Activated CD4-positive, alpha-beta T cell treated with anti-CD3 and anti-CD28 coated beads for 4 hours (primary cell): ENCODE measurements at regions not wholly inside any gene's neighbourhood (a gene's known extent, or its start where the extent isn't known, plus 50 kb on each side); places are given as distances from the start of the nearest gene placed in this dataset.

Experiments used
- DNase-seq, 2 donors: peaks; one replicate each; pipeline ENCODE4 v3.0.0-alpha.2; 2020

DNA sequence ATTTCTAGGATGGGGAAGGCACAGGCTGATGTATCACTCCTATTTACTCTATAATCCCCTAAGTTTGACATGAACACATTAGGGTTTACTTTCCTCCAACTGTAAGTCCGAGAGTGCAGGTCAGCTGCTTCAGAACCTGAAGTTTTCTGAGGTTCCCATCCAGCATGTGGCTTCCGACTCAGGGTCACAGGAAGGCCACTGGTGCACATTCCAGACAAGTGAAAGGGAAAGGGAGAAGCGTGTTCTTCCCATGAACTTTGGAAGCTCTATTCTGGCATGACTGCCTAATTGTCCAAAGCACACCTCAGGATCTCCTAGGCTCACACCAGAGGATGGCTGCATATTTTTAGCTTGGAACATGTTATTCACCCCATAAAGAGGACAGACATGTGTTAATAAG lies 602.6 kb downstream of the SEMA5A start:
- DNase-seq: no peak

GRCh38 chr5:8944005-8944404 lies 601.9 kb downstream of the SEMA5A start:
- DNase-seq: no peak

DNA sequence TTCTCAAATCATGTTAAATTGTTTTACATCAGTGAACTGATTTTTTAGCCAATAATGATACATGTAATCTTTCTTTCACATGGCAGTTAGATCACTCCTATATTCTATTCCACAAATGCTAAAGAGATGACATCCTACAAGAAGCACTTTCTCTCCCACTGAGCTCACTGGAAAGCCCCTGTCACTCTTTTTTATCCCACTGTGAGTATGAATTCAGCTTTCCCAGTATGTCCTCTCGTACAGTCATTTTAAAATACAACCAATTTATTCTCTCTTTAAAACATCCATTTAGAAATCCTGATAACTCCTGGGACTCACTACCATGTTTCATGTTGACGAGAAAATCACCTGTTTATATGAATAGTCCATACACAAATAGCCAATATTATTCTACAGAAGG lies 599.9 kb downstream of the SEMA5A start:
- DNase-seq: no peak

DNA sequence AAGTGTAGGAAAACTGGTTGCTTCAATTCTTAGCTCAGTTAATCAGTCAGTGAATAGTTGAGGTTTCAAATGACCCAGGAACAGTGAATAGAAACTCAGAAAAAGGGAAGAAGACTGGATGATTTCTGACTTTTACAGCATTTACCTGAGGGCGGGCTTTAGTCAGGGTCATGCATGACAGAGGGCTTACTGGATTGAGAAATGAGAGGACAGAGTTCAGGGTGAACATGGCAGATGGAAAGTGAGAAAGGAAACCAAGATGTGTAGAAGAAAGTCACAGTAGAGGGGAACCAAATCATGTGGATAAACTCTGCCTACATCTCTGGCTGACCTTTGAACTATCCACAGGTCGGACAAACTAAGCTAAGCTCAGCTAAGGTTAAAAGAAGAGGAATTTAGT lies 596.0 kb downstream of the SEMA5A start:
- no peak for DNase-seq

DNA sequence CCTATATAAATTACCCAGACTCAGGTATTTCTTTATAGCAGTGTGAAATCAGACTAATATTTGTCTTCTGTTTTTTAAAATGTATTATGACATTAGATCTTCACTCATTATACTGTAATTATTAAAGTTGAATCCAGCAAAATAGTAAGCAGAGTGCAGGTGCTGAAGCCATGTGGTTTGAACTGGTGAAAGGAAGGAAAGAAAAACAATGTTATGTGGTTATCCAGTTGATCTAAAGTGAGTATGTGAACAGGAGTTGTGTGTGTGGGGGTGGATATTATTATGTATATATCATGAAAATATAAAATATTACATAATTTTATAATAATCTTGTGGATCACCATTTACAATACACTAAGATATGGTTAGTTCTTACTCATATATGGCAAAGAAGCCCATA lies 593.7 kb downstream of the SEMA5A start:
- DNase-seq: no peak

- no peak for DNase-seq
These were observed 592.9 kb downstream of the SEMA5A start for GRCh38 chr5:8953016-8953415.

- DNase-seq: no peak
These were observed 591.9 kb downstream of the SEMA5A start for GRCh38 chr5:8953911-8954438.

GRCh38 chr5:8954801-8955200 lies 591.1 kb downstream of the SEMA5A start:
- DNase-seq: no peak

DNA sequence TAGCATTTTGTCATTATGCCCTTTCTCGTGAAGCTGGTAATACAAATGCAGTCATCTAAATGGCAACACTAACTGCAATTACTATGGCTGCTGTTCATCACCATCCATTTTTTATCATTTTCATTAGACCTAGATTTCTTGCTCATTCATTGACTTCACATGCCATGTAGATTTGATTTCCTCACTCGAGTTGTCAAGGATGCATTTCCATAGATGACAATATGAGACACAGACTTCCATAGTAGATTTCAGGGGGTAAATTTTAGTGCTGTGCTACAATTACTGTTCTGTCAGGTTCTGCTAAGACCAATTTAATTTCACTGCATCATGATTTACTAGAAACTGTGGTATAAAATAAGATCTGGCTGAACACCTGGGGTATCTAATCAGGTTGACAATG lies 589.2 kb downstream of the SEMA5A start:
- no peak for DNase-seq

DNA sequence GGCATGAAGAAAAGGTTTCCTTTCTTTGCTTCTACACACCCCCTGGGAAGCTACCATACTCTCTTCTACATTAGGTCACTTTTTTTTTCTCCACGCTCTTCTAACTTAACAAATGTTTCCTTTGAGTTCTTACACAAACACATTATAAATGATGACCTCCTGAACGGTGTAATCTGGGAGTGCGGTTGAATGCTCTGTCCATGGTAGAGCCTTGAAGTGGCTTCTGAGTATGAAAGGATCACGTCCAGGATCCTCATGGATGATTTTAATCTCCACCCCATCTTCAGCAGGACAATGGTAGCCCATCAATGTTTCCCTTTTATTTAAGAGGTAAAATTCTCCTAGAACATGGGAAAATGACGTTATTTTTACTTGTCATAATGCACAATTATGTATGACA lies 587.3 kb downstream of the SEMA5A start:
- no peak for DNase-seq

DNA sequence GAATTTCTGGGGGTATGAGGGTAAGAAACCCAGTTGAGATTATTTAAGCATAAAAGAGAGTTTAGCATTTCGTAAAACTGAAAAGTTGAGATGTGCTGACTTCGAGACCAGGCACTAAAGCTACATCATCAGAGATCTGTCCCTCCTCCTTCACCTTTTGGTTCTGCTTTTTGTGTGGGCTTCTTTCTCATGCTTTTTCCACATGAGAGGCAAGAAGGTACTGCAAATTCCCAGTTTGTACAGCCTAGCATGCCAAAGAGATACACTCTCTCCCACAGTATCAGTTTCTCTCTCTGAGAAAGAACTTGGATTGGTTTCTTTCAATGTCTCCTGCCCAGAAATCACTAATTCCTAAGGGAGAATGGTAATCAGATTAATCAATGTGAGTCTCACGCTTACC lies 584.7 kb downstream of the SEMA5A start:
- DNase-seq: no peak

GRCh38 chr5:8961956-8962355 lies 583.9 kb downstream of the SEMA5A start:
- no peak for DNase-seq

- no peak for DNase-seq
These were observed 564.9 kb downstream of the SEMA5A start for GRCh38 chr5:8981016-8981415.

DNA sequence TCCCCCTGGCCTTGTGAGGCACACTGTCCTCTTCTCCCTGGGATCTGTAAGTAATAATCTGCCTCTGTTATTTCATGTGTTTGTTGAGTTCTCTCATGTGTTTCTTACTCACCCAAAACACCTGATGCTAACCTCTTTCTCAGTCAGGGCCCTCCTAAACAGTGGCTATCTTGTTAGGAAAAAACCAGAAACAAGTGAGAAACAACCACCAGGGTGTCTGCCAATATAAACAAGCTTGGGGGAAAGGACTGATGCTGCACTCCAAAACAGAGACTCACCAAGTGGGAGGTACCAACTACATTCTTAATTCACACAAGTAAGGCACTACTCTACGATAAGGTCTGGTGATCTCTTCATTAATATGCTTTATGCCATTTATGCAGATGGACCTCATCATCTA lies 564.4 kb downstream of the SEMA5A start:
- no peak for DNase-seq

DNA sequence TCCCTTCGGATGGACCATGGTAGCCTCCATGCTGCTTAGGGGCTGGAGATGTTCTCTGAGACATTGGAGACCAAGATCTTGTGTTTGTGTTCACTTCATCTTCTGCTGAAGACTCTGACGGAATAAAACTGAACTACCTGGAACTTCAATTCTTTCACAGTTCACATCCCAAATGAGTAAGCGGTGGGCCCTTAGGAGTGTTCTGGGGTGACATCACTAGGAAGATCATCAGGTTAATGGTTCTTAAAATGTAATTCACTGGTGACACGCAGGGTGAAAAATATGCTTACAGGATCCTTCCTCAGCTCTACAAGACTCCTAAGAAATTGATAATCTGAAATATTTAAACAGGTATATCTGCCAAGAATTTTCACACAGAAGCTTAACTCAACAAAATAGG lies 561.5 kb downstream of the SEMA5A start:
- DNase-seq: no peak
